NCI-H1694 treated with DMSO at 0.1 percent for 48 hours (cell line): ENCODE measurements at regions not wholly inside any gene's neighbourhood (a gene's known extent, or its start where the extent isn't known, plus 50 kb on each side); places are given as distances from the start of the nearest gene placed in this dataset.
"Not testable (repeated sequence)": the region's sequence is repeated elsewhere in the genome, so short reads cannot be mapped to it uniquely, and the experiment has no call there.

Source experiments
- DNase-seq: peaks from one replicate; lab custom pipeline; 2025; lab: John Stamatoyannopoulos, UW

DNA sequence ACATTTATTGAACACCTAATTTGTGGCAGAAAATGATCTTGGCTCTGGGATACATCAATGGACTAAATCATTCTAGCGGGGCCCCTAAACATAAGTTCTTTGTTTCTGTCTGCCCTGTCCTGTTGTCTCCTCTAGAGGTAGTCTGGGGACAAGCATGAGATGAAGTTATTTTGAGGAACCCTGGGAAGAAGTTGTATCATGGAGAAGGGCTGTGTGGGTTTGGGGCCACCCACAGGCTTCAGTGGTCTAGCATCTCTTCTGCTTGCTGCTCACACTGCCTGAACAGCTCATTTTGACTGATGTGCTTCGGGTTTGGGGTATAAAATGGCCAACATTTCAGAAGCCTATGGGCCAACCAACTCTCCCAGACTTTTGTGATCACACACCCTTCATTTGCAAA, 50.3 kb upstream of the OSBPL11 start:
- DNase-seq: no peak

DNA sequence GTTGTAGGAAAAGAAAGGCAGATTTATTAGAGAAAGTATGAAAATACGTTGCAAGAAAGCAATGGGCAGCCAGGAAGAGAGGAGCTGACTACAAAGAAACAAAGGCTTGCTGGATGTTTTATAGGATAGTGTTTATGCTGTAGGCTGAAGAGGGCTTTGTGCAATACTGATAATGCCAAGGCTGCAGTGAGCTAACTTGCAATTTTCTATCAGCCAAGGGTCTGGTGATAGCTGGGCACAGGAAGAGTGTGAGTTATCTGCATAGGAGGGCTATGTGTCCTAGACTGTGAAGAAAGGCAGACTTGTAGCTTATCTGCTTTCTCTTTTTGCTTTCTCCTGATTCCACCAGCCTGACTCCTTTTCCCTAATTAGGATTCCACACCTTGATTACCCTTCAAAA, 51.3 kb upstream of the OSBPL11 start:
- DNase-seq: no peak

DNA sequence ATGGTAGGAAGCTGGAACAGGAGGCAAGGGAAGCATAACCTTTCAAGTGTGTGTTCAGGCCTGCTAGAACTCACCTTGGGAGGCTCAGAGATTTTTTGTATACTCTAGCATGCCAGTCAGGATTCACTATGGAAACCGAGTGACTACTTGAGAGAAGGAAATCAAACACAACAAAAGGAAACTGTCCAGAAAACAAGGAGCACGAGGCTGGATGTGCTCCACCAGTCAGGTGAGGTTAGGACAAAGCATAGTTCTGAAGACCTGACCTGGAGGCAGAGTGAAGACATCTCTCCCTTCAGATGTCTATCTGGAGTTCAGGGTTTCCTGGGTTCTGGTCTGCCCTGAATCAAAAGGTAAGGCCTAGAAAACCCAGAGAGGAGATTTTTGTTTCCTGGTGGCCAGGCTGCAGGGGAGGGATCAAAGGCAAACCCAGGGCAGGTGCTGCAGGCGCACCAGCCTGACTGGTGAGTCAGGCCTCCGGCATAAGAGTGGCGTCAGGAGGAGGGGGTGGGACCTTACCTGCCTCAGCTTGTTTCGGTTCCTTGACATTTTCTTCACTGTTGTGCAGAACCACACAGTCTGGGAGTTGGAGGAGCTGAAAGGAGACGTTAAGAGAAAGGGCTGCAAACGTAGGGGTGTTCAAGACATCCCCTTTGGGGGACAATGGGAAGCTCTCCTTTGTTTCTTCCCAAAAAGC, 52.2 kb upstream of the OSBPL11 start:
- no peak for DNase-seq

DNA sequence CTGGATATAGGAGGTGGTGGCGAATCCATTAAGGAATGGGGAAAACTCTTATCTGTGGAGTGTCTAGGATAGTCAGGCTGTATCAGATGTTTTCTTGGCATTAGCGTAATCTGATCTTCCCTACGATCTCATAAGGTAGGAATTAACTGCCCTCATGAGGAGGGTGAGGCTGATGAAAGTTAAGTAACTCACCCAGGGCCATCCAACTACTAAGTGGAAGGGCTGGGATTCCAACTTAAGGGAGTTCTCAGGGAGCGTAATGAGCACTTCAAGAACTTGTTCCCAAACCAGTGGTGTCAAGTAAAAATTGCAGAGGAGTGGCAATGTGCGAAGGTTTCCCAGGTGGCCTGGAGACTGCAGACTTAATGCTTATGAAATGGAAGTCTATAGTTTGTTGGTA, 55.9 kb upstream of the OSBPL11 start:
- DNase-seq: no peak

DNA sequence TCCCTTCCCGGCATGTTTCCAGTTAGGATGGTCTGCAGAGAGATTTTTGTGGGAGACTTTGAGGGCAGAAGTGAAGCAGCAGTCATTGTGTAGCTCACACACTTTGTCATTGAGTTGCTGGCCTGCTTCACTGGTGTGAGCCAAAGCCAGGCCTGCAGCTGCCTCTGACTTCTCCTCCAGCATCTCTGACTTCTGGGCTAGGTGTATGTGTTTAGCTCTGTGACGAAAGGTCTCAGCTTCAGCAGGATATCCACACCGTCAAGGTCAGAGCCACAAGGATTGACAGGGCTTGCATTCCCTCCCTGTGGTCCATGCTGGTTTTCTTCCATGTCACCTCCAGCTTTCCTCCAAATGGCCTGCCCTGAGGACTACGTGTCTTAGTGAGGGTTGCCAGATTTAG, 57.1 kb upstream of the OSBPL11 start:
- no peak for DNase-seq

DNA sequence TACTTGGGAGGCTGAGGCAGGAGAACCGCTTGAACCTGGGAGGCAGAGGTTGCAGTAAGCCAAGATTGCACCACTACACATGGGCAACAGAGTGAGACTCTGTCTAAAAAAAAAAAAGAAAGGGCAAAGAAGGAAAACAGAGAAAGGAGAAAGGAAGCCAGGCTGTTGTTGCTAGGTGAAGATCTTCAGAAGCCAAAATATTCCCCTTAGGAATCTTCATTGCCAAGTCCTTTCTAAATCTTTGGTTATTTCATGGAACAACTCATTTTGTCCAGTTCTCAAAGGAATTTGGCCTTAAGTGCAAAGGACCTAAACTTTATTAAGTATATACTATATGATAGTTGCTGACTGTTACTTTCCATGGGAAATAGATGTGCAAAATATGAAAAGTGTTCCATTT, 59.2 kb upstream of the OSBPL11 start:
- DNase-seq: no peak

DNA sequence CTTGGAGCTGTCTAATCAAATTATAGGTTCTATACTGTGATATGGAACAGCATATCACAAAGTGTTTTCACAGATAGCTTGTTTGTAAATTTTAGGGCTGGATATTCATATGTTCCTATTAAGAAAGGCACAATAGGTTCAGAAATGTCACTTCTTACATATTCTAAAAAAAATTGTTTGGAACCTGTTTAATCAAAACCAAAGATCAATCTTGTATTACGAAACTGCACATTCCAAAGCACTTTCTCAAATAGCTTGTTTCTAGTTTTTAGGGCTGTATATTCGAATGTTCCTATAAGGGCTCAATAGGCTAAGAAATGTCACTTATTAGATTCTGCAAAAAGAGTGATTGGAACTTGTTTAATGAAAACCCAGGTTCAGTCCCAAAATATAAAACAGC, 67.4 kb upstream of the OSBPL11 start:
- no peak for DNase-seq

DNA sequence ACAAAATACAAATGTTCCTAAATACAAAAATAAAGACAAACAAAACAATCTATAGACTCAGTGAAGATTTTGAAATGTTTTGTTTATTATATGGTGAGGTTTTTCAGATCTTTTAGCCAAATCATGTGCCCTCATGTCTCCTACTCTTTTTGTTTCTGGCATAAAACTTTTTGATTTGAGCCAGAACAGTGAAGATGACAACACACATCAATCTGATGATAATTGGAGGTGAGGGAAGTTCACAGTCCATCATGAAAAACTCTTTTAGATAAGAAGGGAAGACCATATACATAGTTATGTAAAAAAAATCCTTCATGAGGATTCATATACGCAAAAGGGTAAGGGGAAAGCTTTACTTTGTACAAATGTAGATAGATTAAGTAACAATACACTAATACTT, 75.1 kb upstream of the OSBPL11 start:
- DNase-seq: no peak

DNA sequence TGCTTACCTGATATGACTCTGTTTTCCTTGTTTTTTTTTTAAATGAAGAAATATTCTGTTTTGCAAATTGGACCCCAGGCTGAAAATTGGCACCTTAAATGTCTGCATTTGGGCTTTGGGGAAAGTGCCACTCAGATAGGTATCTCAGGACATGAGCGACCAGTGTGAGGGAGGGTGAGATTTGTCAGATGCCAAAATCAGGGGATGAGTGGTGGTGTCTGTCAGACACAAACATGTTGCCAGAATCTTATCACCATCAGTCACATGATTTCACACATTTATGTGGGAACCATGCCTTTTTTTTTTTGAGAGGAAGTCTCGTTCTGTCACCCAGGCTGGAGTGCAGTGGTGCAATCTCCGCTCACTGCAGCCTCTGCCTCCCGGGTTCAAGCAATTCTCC, 75.6 kb upstream of the OSBPL11 start:
- DNase-seq: no peak

DNA sequence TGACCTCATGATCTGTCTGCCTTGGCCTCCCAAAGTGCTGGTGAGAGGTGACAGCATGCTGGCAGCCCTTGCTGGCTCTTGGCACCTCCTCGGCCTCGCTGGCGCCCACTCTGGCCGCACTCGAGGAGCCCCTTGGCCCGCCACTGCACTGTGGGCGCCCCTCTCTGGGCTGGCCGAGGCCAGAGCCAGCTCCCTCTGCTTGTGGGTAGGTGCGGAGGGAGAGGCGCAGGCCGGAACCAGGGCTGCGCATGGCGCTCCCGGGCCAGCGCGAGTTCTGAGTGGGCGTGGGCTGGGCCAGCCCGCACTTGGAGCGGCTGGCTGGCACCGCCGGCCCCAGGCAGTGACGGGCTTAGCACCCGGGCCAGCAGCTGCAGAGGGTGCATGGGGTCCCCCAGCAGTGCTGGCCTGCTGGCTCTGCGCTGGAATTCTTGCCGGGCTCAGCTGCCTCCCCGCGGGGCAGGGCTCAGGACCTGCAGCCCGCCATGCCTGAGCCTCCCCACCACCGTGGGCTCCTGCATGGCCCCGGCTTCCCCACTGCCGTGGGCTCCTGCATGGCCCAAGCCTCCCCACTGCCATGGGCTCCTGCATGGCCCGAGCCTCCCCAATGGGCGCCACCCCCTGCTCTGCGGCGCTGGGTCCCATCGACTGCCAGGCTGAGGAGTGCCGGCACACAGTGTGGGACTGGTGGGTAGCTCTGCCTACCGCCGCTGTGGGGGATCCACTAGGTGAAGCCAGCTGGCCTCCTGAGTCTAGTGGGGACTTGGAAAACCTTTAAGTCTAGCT, 76.4 kb upstream of the OSBPL11 start:
- DNase-seq: no peak

DNA sequence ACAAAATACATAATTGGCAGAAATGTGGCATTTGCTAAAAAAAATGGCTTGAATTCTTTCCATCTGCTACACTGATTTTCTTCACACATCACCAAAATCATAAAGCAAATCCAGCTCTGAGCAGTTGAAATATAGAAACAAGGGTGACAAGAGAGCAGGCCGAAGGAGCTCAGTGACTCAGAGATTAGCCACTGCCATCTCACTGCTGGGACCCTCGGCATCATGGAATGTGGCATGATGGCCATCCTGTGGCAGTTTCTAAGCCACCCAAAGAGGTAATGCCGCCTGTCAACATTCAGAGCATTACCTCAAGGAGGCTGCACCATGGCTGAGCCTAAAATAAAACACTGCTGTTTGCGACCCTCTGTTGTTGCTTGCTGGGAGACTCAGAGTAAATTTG, 80.5 kb upstream of the OSBPL11 start:
- no peak for DNase-seq

DNA sequence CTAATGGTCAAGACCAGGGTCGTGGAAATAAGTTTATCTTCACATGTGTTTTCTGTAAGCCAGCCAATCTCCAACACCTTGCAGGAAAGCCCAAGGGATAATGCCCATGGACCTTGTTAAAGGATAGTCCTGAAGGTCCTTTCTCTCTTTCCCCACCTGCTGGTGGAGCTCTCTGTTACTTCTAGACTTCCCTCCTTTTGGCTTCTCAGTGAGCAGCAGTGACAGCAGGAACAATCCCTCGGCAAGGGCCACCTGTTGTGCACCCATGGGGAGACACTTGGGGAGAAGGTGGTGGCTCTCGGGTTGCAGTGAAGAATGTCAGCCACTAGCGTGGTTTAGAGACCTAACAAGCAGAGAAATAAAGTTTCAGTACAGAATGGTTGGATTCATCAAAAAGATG, 84.0 kb upstream of the OSBPL11 start:
- no peak for DNase-seq

DNA sequence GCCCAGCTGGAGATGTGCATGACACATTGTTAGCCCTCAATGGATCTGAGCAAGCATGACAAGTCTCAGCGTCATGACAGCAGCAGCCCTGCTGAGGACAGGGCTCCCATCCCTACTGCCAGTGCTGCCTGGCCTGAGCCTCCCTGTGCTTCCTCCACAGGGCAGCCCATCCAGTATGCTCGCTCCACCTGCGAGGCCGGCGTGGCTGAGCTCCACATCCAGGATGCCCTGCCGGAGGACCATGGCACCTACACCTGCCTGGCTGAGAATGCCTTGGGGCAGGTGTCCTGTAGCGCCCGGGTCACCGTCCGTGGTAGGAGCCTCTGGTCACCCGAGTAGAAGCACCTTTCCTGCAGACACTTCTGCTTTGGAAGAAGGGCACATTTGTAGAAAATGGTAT, 85.8 kb upstream of the OSBPL11 start:
- no peak for DNase-seq

DNA sequence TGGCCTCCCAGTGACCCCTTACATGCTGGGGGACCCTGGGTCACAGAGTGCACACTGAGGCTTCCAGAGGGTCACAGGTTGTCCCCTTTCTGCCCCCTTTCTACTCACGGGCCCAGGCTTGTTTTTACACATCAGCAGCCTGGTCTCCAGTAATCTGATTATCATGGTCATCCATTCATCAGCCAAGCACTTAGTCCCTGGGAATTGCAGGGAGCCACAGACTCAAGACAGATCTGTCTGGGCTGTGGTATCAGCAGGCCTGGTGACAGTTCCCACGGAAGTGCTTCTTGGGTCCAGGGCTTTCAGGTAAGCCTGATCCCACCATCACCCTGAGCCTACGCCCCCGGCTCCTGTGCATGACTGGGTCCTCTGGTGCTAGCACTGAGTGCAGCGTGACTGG, 86.6 kb upstream of the OSBPL11 start:
- DNase-seq: not testable (repeated sequence)

DNA sequence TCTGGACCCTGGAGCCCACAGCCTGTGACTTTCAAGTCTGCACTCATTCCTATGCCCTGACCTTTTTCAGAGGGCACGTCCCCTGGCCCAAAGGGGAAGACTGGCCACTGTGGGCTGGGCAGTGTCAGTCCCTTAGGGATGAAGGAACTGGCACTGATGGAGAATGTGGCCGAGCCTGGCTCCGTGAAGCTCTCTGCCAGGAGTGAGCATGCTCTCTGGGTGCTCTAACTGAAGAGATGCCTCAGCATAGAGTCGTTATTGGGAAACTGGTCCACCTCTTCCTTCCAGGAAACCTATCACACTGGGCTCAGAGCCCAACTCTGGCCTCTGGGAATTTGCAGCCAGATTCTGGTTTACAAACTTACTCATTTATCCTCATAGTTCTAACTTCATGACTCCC, 87.3 kb upstream of the OSBPL11 start:
- DNase-seq: not testable (repeated sequence)

DNA sequence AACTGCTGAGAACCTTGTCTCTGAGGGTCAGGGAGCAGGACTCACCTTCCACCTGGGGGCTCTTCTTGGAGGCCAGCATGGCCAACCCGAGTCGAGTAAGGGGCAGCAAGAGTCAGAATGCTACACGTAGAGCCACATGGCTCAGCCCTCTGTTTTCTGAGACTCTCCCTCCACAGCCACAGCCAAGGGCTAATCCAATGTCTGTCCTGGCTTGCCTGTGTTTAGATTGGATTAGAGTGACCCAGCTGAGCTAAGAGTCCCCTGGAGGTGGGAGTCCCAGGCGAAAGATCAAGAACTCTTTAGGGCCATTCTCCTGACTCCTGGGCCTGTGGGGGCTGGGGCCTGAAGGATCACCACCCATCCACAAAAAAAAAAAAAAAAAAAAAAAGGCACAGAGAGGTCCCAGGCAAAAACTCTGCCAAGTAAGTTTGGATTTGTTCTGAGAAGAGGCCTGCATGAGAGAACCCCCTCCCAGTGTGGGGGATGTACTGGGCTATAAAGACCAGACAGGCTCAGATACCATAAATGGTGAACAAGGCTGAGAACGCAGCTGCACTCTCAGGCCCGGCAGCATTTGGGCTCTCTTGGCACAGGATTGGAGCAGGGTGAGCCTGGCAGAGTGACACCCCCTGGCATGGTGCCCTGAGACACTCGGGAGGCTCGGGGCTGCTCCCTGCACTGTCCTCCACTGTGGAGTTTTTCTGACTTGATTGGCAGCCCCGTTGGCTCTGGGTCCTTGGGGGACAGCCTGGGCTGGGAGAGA, 88.0 kb upstream of the OSBPL11 start:
- no peak for DNase-seq

DNA sequence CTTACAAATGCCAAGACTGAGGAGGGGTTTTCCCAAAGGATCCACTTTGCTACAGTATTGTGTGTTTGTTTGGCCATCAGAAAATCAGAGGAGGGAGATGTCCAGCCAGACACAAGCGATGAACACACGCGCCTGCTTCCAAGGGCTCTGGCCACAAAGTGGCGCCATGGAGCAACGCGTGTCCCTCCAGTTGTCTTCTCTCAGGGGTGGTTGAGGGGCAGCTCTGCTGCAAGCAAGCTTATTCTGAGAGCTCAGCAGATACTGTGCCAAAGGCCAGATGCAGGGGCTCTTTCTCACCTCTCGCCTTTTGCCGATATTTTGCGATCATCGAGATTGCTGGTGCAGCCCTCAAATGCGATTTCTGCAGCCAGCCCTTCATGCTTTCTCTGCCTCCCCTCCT, 88.9 kb upstream of the OSBPL11 start:
- no peak for DNase-seq

DNA sequence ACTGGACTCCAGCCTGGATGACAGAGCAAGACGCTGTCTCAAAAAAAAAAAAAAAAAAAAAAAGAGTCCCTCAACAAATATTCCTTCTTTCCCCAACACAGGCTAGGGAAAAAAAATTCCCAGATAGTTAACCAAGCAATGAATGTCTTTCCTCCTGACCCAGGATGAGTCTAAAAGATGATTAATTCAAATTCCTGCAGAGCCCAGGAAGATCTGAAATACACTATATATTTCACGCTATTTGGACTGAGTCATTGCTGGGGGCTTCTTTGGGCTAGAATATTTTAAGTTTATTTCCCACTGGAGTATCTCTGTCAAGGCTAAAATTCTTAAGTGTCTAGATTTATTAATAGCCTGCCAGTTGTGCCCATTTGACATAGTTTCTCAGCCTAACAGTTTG, 90.4 kb upstream of the OSBPL11 start:
- not testable (repeated sequence) for DNase-seq

DNA sequence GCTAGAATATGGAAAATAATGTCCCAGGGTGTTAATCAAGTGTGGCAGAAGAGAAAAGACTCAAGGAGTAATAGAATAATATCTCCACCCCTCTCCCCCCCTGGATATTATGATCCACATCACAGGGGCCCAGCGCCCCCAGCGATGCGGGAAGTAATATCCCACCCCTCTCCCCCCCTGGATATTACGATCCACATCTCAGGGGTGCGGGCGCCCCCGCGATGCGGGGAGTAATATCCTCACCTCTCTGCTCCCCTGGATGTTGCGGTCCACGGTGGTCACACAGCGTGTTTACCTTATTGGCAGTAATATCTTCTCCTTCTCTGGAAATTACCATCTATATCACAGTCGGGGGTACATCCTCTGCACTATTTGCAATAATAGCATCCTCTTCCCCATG, 97.1 kb upstream of the OSBPL11 start:
- no peak for DNase-seq

DNA sequence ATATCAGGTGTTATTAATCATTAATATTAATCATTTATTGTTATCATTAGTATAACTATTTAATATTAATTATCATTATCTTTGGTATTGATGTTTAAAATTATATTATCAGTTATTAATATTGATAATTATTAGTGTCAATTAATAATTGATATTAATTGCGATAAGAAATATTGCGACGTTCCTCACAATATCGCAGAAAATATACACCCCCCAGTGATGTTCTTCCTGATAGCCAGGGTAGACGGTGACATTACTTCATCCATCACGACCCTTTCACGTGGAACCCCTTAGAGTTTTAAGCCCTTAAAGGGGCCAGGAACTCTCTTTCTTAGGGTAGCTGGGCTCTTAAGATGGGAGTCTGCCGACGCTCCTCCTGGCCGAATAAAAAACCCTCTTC, 98.6 kb upstream of the OSBPL11 start:
- DNase-seq: no peak

DNA sequence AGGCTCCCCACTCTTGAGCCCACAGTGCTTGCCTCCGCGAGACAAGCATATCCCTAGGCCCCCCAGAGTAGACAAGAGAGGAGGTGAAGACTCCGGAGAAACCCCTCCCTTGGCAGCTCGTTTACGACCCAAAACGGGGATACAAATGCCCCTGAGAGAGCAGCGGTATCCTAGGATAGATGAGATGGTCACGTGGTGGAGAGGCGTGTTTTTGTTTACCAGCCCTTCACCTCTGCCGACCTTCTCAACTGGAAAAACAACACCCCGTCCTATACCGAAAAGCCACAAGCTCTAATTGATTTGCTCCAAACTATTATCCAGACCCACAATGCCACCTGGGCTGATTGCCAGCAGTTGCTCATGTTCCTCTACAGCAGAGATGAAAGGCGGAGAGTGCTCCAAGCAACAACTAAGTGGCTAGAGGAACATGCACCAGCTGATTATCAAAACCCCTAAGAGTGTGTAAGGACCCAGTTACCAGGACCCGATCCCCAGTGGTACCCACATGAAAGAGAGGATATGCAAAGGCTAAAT, 99.5 kb upstream of the OSBPL11 start:
- DNase-seq: no peak

DNA sequence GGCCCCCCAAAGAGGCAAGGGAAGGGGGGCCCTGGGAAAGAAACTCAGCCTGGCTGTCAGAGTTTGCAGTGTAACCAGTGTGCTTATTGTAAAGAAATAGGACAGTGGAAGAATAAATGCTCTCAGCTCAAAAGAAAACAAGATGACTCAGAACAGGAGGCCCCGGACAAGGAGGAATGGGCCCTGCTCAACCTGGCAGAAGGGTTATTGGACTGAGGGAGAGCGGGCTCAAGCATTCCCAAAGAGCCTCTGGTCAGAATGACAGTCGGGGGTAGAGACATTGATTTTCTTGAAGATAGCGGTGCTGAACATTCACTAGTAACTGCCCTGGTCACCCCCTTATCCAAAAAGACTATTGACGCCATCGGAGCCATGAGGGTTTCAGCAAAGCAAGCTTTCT, 100.4 kb upstream of the OSBPL11 start:
- no peak for DNase-seq

DNA sequence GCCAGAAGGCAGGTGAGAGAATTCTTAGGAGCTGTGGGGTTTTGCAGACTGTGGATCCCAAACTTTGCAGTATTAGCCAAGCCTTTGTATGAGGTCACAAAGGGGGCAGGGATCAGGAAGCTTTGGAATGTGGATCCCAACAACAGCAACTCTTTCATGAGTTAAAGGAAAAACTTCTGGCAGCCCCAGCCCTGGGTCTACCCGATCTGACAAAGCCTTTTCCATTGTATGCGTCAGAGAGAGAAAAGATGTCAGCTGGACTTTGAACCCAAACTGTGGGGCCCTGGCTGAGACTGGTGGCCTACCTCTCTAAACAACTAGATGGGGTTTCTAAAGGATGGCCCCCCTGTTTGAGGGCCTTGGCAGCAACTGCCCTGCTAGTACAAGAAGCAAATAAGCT, 101.8 kb upstream of the OSBPL11 start:
- DNase-seq: not testable (repeated sequence)
